PC-3 (cell line): ENCODE measurements at regions not wholly inside any gene's neighbourhood (a gene's known extent, or its start where the extent isn't known, plus 50 kb on each side); places are given as distances from the start of the nearest gene placed in this dataset.

Experiments used
- EZH2 ChIP-seq: fragments of 300-600 bp; sonication (generic); IDR thresholded peaks from one replicate; pipeline ENCODE4 v1.6.1; 2017; ENCODE audit warnings: antibody characterized with exemption, mild to moderate bottlenecking, low read length; ENCODE audit not compliant: unreplicated experiment
- TF ChIP-seq, protein P1 (sequence below): fragments of 300-600 bp; sonication (generic); conservative IDR thresholded peaks from 2 replicates; pipeline ENCODE4 v1.5.1; 2017; ENCODE audit warnings: antibody characterized with exemption, low read depth, mild to moderate bottlenecking, low read length

DNA sequence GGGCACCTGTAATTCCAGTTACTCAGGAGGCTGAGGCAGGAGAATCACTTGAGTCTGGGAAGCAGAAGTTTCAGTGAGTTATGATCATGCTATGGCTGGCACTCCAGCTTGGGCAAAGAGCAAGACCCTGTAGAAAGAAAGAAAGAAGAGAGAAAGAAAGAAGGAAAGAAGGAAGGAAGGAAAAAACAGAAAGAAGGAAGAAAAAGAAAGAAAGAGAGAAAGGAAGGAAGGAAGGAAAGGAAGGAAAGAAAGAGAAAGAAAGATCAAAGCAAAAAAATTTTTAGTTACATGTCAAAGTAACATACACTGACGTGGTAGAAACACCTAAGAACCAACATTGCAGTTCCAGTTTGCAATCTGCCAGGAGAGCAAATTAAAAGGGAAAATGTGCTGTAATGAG lies 73.8 kb upstream of the JCAD start:
- TF ChIP-seq, protein P1, sequence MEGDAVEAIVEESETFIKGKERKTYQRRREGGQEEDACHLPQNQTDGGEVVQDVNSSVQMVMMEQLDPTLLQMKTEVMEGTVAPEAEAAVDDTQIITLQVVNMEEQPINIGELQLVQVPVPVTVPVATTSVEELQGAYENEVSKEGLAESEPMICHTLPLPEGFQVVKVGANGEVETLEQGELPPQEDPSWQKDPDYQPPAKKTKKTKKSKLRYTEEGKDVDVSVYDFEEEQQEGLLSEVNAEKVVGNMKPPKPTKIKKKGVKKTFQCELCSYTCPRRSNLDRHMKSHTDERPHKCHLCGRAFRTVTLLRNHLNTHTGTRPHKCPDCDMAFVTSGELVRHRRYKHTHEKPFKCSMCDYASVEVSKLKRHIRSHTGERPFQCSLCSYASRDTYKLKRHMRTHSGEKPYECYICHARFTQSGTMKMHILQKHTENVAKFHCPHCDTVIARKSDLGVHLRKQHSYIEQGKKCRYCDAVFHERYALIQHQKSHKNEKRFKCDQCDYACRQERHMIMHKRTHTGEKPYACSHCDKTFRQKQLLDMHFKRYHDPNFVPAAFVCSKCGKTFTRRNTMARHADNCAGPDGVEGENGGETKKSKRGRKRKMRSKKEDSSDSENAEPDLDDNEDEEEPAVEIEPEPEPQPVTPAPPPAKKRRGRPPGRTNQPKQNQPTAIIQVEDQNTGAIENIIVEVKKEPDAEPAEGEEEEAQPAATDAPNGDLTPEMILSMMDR, result no peak
- no peak for TF ChIP-seq EZH2
